ENCODE measurements at regions not wholly inside any gene's neighbourhood (a gene's known extent, or its start where the extent isn't known, plus 50 kb on each side); places are given as distances from the start of the nearest gene placed in this dataset.

DNA sequence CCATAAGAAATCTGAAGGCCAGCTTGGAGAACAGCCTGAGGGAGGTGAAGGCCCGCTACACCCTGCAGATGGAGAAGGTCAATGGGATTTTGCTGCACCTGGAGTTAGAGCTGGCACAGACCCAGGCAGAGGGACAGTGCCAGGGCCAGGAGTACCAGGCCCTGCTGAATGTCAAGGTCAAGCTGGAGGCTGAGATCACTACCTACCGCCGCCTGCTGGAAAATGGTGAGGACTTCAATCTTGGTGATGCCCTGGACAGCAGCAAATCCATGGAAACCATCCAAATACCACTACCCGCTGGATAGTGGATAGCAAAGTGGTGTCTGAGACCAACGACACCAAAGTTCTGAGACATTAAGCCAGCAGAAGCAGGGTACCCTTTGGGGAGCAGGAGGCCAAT is 100.5 kb upstream of the MAN2A1 start:
- Histone ChIP-seq H3K36me3 (ENCODE audit: insufficient read depth, low read length) (no peaks in the 10 kb centered on the region), H3K27ac (ENCODE audit: low read length) (no peak overlapping the region), H3K9ac (ENCODE audit: low read depth, low read length) (no peak overlapping the region), H3K27me3 (ENCODE audit: insufficient read depth, low read length, poor library complexity) (no peaks in the 10 kb centered on the region), H3K4me1 (ENCODE audit: insufficient read depth, low read length) (peaks cover 26% of the 10 kb centered on the region), H4K20me1 (ENCODE audit: insufficient read depth, low read length) (no peaks in the 10 kb centered on the region), H3K9me3 (ENCODE audit: insufficient read depth, low read length, severe bottlenecking) (no peaks in the 10 kb centered on the region), H3K4me3 (ENCODE audit: low read depth in 1 of 2, low read length in 2 of 2) (no peak overlapping the region), H3K4me2 (ENCODE audit: insufficient read depth, low read length) (no peak overlapping the region), H3K79me2 (ENCODE audit: insufficient read depth, low read length) (no peaks in the 10 kb centered on the region), H2AFZ (ENCODE audit: low read depth, low read length) (no peak overlapping the region)
- ATAC-seq (ENCODE audit: insufficient read depth, low read depth) (no peak), DNase-seq (no peak)
- TF ChIP-seq EZH2 (IDR thresholded peaks at IDR 0.05; ENCODE audit: borderline replicate concordance, low read depth, low read length, severe bottlenecking) (no peak), CTCF (IDR thresholded peaks at IDR 0.05; ENCODE audit: borderline replicate concordance, extremely low read depth, low read length, poor library complexity, severe bottlenecking) (no peak)

- ATAC-seq (ENCODE audit: insufficient read depth, low read depth) (no peak), DNase-seq (no peak)
- Histone ChIP-seq H3K4me2 (ENCODE audit: insufficient read depth, low read length) (no peak overlapping the region), H4K20me1 (ENCODE audit: insufficient read depth, low read length) (no peaks in the 10 kb centered on the region), H3K4me1 (ENCODE audit: insufficient read depth, low read length) (peaks cover 21% of the 10 kb centered on the region), H3K9ac (ENCODE audit: low read depth, low read length) (no peak overlapping the region), H3K4me3 (ENCODE audit: low read depth in 1 of 2, low read length in 2 of 2) (no peak overlapping the region), H3K9me3 (ENCODE audit: insufficient read depth, low read length, severe bottlenecking) (no peaks in the 10 kb centered on the region), H3K27me3 (ENCODE audit: insufficient read depth, low read length, poor library complexity) (no peaks in the 10 kb centered on the region), H2AFZ (ENCODE audit: low read depth, low read length) (no peak overlapping the region), H3K27ac (ENCODE audit: low read length) (no peak overlapping the region), H3K79me2 (ENCODE audit: insufficient read depth, low read length) (no peaks in the 10 kb centered on the region), H3K36me3 (ENCODE audit: insufficient read depth, low read length) (no peaks in the 10 kb centered on the region)
- TF ChIP-seq EZH2 (IDR thresholded peaks at IDR 0.05; ENCODE audit: borderline replicate concordance, low read depth, low read length, severe bottlenecking) (no peak), CTCF (IDR thresholded peaks at IDR 0.05; ENCODE audit: borderline replicate concordance, extremely low read depth, low read length, poor library complexity, severe bottlenecking) (no peak)
Observed at GRCh38 chr5:109588281-109589035, 101.3 kb upstream of the MAN2A1 start.

DNA sequence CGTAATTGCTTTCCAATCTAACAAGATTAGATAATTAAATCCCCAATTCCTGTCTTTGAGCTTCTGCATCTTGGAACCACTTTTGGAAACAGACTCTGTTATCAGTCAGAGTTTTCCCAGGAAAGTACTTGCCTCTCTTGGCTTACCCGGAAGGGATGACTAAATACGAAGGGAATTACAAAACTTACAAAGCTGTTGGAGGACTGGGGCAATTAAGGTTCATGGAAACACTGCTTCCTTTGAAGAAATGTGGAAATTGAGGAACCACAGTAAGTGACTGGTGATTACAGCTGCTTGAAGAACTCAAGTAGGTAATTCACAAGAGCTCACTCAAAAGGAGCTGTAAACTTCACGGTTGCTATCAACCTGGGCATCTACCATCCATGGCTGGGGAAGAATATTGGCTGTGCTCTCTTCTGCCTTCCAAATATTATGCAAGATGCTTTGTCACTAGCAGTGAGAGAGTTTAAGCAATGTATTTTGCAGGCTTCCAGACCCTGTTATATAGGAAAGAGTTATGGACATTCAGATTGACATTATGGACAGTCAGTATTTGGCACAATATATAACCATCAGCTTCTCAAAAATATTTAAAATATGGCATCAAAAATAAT is 104.6 kb upstream of the MAN2A1 start:
- no peak overlapping the region for H3K4me3 ChIP-seq (ENCODE audit: low read depth in 1 of 2, low read length in 2 of 2)
- H3K9ac ChIP-seq (ENCODE audit: low read depth, low read length), result no peak overlapping the region
- DNase-seq (no peak), ATAC-seq (ENCODE audit: insufficient read depth, low read depth) (no peak)
- H3K4me2 ChIP-seq (ENCODE audit: insufficient read depth, low read length), result no peak overlapping the region
- H3K36me3 ChIP-seq (ENCODE audit: insufficient read depth, low read length), result no peaks in the 10 kb centered on the region
- H3K27me3 ChIP-seq (ENCODE audit: insufficient read depth, low read length, poor library complexity), result no peaks in the 10 kb centered on the region
- H3K4me1 ChIP-seq (ENCODE audit: insufficient read depth, low read length), result peaks cover 3% of the 10 kb centered on the region; the same call in 1 of the 2 replicates
- no peaks in the 10 kb centered on the region for H4K20me1 ChIP-seq (ENCODE audit: insufficient read depth, low read length)
- TF ChIP-seq CTCF (IDR thresholded peaks at IDR 0.05; ENCODE audit: borderline replicate concordance, extremely low read depth, low read length, poor library complexity, severe bottlenecking) (no peak), EZH2 (IDR thresholded peaks at IDR 0.05; ENCODE audit: borderline replicate concordance, low read depth, low read length, severe bottlenecking) (no peak)
- no peak overlapping the region for H2AFZ ChIP-seq (ENCODE audit: low read depth, low read length)
- no peaks in the 10 kb centered on the region for H3K9me3 ChIP-seq (ENCODE audit: insufficient read depth, low read length, severe bottlenecking)
- no peak overlapping the region for H3K27ac ChIP-seq (ENCODE audit: low read length)
- no peaks in the 10 kb centered on the region for H3K79me2 ChIP-seq (ENCODE audit: insufficient read depth, low read length)

Data from DND-41 (cell line).